ENCODE measurements at regions not wholly inside any gene's neighbourhood (a gene's known extent, or its start where the extent isn't known, plus 50 kb on each side); places are given as distances from the start of the nearest gene placed in this dataset.

DNA sequence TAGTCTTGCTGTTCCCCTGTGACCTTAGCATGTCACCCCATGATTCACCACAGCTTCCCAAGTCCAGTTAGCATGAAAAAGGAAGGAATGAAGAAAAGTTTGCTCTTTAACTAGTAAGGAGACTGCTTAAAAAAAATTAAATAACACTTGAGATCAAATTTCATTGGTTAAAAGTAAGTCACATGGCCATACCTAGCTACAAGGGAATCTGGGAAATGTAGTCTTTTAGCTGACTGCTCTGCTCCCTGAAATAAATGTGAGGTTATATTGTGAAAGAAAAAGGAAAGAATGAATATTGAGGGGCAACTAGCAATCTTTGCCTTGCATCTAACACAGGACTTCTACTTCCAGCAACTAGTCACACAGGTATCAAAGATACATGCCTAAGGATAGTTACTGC lies 84.7 kb upstream of the LRRN1 start:
- Histone ChIP-seq H3K36me3 (no peaks in the 10 kb centered on the region), H3K27ac (replicated peaks in 1 of 4) (no peak overlapping the region), H3K4me3 (no peak overlapping the region), H3K4me1 (no peaks in the 10 kb centered on the region), H3K9me3 (no peaks in the 10 kb centered on the region), H3K27me3 (no peaks in the 10 kb centered on the region)
- DNase-seq (ENCODE audit: extremely low spot score) = no peak
- intact Hi-C loops (cut with DNase I) = no loop called here
- TF ChIP-seq POLR2AphosphoS5 (IDR thresholded peaks at IDR 0.05) (no peak), CTCF (IDR thresholded peaks at IDR 0.05) (no peak), EP300 (IDR thresholded peaks at IDR 0.05) (no peak), POLR2A (IDR thresholded peaks at IDR 0.05; ENCODE audit: low read depth) (no peak)

- Histone ChIP-seq H3K27me3 (no peaks in the 10 kb centered on the region), H3K27ac (replicated peaks in 1 of 4) (no peak overlapping the region), H3K9me3 (no peaks in the 10 kb centered on the region), H3K4me1 (peaks cover 0 to 5% (median 0%) of the 10 kb centered on the region in 4 donors), H3K4me3 (no peak overlapping the region), H3K36me3 (no peaks in the 10 kb centered on the region)
- 74% methylated on average over 6 of the region's 6 CpGs for WGBS
- TF ChIP-seq POLR2AphosphoS5 (IDR thresholded peaks at IDR 0.05) (no peak), EP300 (IDR thresholded peaks at IDR 0.05) (no peak), POLR2A (IDR thresholded peaks at IDR 0.05; ENCODE audit: low read depth) (no peak), CTCF (IDR thresholded peaks at IDR 0.05) (no peak)
- no peak for DNase-seq (ENCODE audit: extremely low spot score)
- intact Hi-C loops (cut with DNase I) = no loop called here
These were observed 86.3 kb upstream of the LRRN1 start for GRCh38 chr3:3712971-3713370.

GRCh38 chr3:3708769-3709115 lies 90.5 kb upstream of the LRRN1 start:
- Histone ChIP-seq H3K4me1 (peaks cover 0 to 11% (median 7%) of the 10 kb centered on the region in 4 donors), H3K27ac (replicated peaks in 1 of 4) (no peak overlapping the region), H3K4me3 (no peak overlapping the region), H3K36me3 (no peaks in the 10 kb centered on the region), H3K27me3 (no peaks in the 10 kb centered on the region), H3K9me3 (no peaks in the 10 kb centered on the region)
- intact Hi-C loops (cut with DNase I) = no loop called here
- DNase-seq (ENCODE audit: extremely low spot score) = no peak
- TF ChIP-seq EP300 (IDR thresholded peaks at IDR 0.05) (no peak), CTCF (IDR thresholded peaks at IDR 0.05) (no peak), POLR2A (IDR thresholded peaks at IDR 0.05; ENCODE audit: low read depth) (no peak), POLR2AphosphoS5 (IDR thresholded peaks at IDR 0.05) (no peak)

DNA sequence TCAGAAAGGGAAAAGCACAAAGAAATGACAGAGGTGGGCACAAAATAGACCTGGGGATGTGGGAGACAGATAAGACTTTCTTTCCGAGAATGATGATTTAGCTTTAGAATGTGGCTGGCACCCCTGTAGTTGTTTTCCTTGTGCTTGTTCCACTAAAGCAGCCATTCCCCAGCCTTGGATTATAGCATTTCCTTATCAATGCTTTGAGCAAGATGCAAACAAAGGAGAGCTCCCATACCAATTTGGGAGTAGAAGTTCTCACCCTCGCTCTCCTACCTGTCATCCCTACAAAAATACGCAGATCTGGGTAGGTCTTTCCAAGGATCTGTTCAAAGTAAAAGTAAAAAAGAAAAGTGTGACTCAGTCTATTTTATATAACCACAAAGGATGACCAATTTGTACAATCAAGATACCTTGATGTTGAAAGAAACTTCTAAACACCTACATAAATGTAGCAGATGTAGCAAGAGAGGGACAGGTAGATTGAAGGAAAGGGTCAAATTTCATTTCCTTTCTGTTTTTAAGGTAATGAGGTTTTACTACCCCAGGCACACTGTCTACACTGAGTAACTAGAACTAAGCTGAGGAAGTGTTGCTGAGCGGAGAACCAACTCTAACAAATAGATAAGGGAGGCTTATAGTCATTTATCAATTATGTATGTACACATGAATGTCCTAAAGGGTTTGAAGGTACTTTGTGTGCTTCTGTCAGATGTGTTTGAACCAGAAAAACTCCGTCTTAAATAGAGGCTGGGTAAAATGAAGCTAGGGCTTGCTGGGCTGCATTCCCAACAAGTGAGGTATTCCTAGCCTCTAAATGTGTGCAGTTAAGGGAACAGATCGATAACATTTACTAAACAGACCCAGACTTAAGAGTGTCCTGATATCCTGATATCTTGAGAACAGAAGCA lies 91.1 kb upstream of the LRRN1 start:
- WGBS = 80% methylated on average over 6 of the region's 6 CpGs
- intact Hi-C loops (cut with DNase I) = no loop called here
- TF ChIP-seq EP300 (IDR thresholded peaks at IDR 0.05) (no peak), POLR2AphosphoS5 (IDR thresholded peaks at IDR 0.05) (no peak), CTCF (IDR thresholded peaks at IDR 0.05) (no peak), POLR2A (IDR thresholded peaks at IDR 0.05; ENCODE audit: low read depth) (no peak)
- no peaks in the 10 kb centered on the region for H3K9me3 ChIP-seq
- no peak overlapping the region for H3K4me3 ChIP-seq
- DNase-seq (ENCODE audit: extremely low spot score) = peak; percentile 12
- no peak overlapping the region for H3K27ac ChIP-seq (replicated peaks in 1 of 4)
- H3K4me1 ChIP-seq = peaks cover 0 to 11% (median 7%) of the 10 kb centered on the region in 4 donors
- no peaks in the 10 kb centered on the region for H3K36me3 ChIP-seq
- no peaks in the 10 kb centered on the region for H3K27me3 ChIP-seq
